Tongue (tissue), 1 donor: ENCODE measurements at regions not wholly inside any gene's neighbourhood (a gene's known extent, or its start where the extent isn't known, plus 50 kb on each side); places are given as distances from the start of the nearest gene placed in this dataset.

Experiments used
- DNase-seq: peaks from one replicate; pipeline ENCODE4 v3.0.0-alpha.2; 2015

GRCh38 chr1:218156595-218156994 is 128.5 kb upstream of the RRP15 start:
- no peak for DNase-seq

- DNase-seq, result no peak
Observed at GRCh38 chr1:218163371-218163770, 121.7 kb upstream of the RRP15 start.

- peak; percentile 71 for DNase-seq
Observed at GRCh38 chr1:218164111-218164929, 120.8 kb upstream of the RRP15 start.

GRCh38 chr1:218164930-218165700 is 120.0 kb upstream of the RRP15 start:
- peak; percentile 42 for DNase-seq

- DNase-seq, result peak; percentile 44
Observed at GRCh38 chr1:218165701-218166114, 119.4 kb upstream of the RRP15 start.

GRCh38 chr1:218166268-218166945 is 118.7 kb upstream of the RRP15 start:
- peak; percentile 41 for DNase-seq

GRCh38 chr1:218171302-218171893 is 113.7 kb upstream of the RRP15 start:
- peak; percentile 78 for DNase-seq

GRCh38 chr1:218182455-218182854 is 102.6 kb upstream of the RRP15 start:
- no peak for DNase-seq

GRCh38 chr1:218200979-218201378 is 84.1 kb upstream of the RRP15 start:
- no peak for DNase-seq

- DNase-seq, result no peak
Observed at GRCh38 chr1:218201601-218202000, 83.5 kb upstream of the RRP15 start.

- DNase-seq, result no peak
Observed at GRCh38 chr1:218205721-218206120, 79.4 kb upstream of the RRP15 start.

- DNase-seq, result no peak
Observed at GRCh38 chr1:218207194-218207593, 77.9 kb upstream of the RRP15 start.

- DNase-seq, result no peak
Observed at GRCh38 chr1:218209351-218209861, 75.7 kb upstream of the RRP15 start.

- DNase-seq, result no peak
Observed at GRCh38 chr1:218211241-218211640, 73.9 kb upstream of the RRP15 start.

- no peak for DNase-seq
Observed at GRCh38 chr1:218217040-218217439, 68.1 kb upstream of the RRP15 start.

GRCh38 chr1:218219460-218219859 is 65.6 kb upstream of the RRP15 start:
- no peak for DNase-seq

GRCh38 chr1:218224101-218224500 is 61.0 kb upstream of the RRP15 start:
- no peak for DNase-seq

GRCh38 chr1:218226005-218226404 is 59.1 kb upstream of the RRP15 start:
- no peak for DNase-seq
